H54 (cell line): ENCODE measurements at regions not wholly inside any gene's neighbourhood (a gene's known extent, or its start where the extent isn't known, plus 50 kb on each side); places are given as distances from the start of the nearest gene placed in this dataset.
A peak's percentile ranks its signal among the peaks of the same experiment; 100 is the strongest.
"Not testable (repeated sequence)": the region's sequence is repeated elsewhere in the genome, so short reads cannot be mapped to it uniquely, and the experiment has no call there.

Experiments used
- DNase-seq: peaks from one replicate; pipeline ENCODE4 v3.0.0; 2011; ENCODE audit warnings: low spot score, mixed read lengths; ENCODE audit not compliant: insufficient read length
- FAIRE-seq: peaks from 3 replicates; lab custom pipeline; 2011; peaks lifted over from hg19 to GRCh38; lab: Jason Lieb, UNC
- POLR2A ChIP-seq: IDR thresholded peaks from 2 replicates; pipeline ENCODE4 v1.6.1; 2011; ENCODE audit warnings: low read depth, mild to moderate bottlenecking, low read length

GRCh38 chr6:27805347-27805746, 106.8 kb downstream of the OR2B2 start:
- no peak for DNase-seq

GRCh38 chr6:27804851-27805250, 107.3 kb downstream of the OR2B2 start:
- DNase-seq: no peak
- TF ChIP-seq POLR2A: no peak
- no peak for FAIRE-seq

More at GRCh38 chr6:27805347-27805746, 106.8 kb downstream of the OR2B2 start:
- no peak for TF ChIP-seq POLR2A
- no peak for FAIRE-seq

- DNase-seq: no peak
- TF ChIP-seq POLR2A: no peak
- peak; percentile 83 for FAIRE-seq
These were observed 111.3 kb downstream of the OR2B2 start for GRCh38 chr6:27800731-27801373.

- TF ChIP-seq POLR2A: no peak
- DNase-seq: no peak
- FAIRE-seq: no peak
These were observed 114.2 kb downstream of the OR2B2 start for GRCh38 chr6:27797960-27798359.

- not testable (repeated sequence) for FAIRE-seq, DNase-seq
These were observed 115.3 kb downstream of the OR2B2 start for GRCh38 chr6:27796736-27797481.

- FAIRE-seq (peak; percentile 69), DNase-seq (no peak)
- no peak for TF ChIP-seq POLR2A
These were observed 116.3 kb downstream of the OR2B2 start for GRCh38 chr6:27795697-27796494.

GRCh38 chr6:27791182-27791943, 120.8 kb downstream of the OR2B2 start:
- TF ChIP-seq POLR2A: no peak
- FAIRE-seq (peak; percentile 68), DNase-seq (no peak)

GRCh38 chr6:27788376-27788775, 123.8 kb downstream of the OR2B2 start:
- not testable (repeated sequence) for DNase-seq, FAIRE-seq

GRCh38 chr6:27786048-27786447, 126.1 kb downstream of the OR2B2 start:
- FAIRE-seq: no peak
- DNase-seq: no peak
- no peak for TF ChIP-seq POLR2A

GRCh38 chr6:27785294-27785693, 126.9 kb downstream of the OR2B2 start:
- no peak for FAIRE-seq
- DNase-seq: no peak
- no peak for TF ChIP-seq POLR2A

- FAIRE-seq (no peak), DNase-seq (no peak)
- TF ChIP-seq POLR2A: no peak
These were observed 129.4 kb downstream of the OR2B2 start for GRCh38 chr6:27782748-27783147.

- DNase-seq: no peak
- no peak for TF ChIP-seq POLR2A
- FAIRE-seq: no peak
These were observed 133.4 kb downstream of the OR2B2 start for GRCh38 chr6:27778625-27779417.

GRCh38 chr6:27777614-27778355, 134.4 kb downstream of the OR2B2 start:
- DNase-seq: no peak
- no peak for TF ChIP-seq POLR2A
- peak; percentile 70 for FAIRE-seq
